K562 (cell line): ENCODE measurements at regions not wholly inside any gene's neighbourhood (a gene's known extent, or its start where the extent isn't known, plus 50 kb on each side); places are given as distances from the start of the nearest gene placed in this dataset.

Experiments
- ATAC-seq: fragments of 200-7000 bp; cut with Tn5 transposase; 3 replicates; pipeline ENCODE4 v1.9.1; 2020; ENCODE audit warnings: moderate library complexity
- BruUV-seq: library from RNA; stranded (reverse); fragments of 400-500 nt; replicated peaks from 2 replicates; lab custom pipeline; 2021; lab: Mats Ljungman, UMichigan
- CTCF ChIA-PET: fragments of 300-600 bp; formaldehyde crosslinking; extraction: SDS; loops from one replicate; lab custom pipeline; 2021; ENCODE audit warnings: low intra/inter-chr PET ratio; lab: Yijun Ruan, JAX
- POLR2A ChIA-PET: fragments of 300-600, 350-650 bp; sonication (Branson Sonifier 250); formaldehyde crosslinking; extraction: SDS; loops from one replicate; lab custom pipeline; 2021; ENCODE audit warnings: antibody characterized with exemption, inconsistent platforms; lab: Yijun Ruan, JAX
- DNase-seq, 4 experiments: peaks; one replicate each; pipeline versions ENCODE4 v3.0.0 to v3.0.0-alpha.2; 2011 to 2018; ENCODE audit warnings: low spot score in 3 of 4, mixed read lengths in 3 of 4; ENCODE audit errors: extremely low read depth in 1 of 4
- FAIRE-seq: peaks from 2 replicates; lab custom pipeline; 2011; peaks lifted over from hg19 to GRCh38; lab: Jason Lieb, UNC
- H2AFZ ChIP-seq: 2 replicates; pipeline ENCODE4 v1.6.0; 2011; ENCODE audit warnings: low read depth, low read length, control low read depth, inconsistent platforms
- H3K27ac ChIP-seq: fragments of 200-600 bp; 3 replicates; pipeline ENCODE4 v1.8.0; 2011; ENCODE audit warnings: low read depth, mild to moderate bottlenecking, control low read depth, inconsistent platforms, low read length, moderate library complexity, mixed read lengths; ENCODE audit errors: extremely low read depth
- H3K27me3 ChIP-seq, 2 experiments: fragments of 300-600 bp in 1 of 2; 2 replicates in 1 of 2; 3 replicates in 1 of 2; pipeline versions ENCODE4 v1.6.0 to v1.8.0; 2011; ENCODE audit warnings: inconsistent platforms in 2 of 2, low read length in 2 of 2, mild to moderate bottlenecking in 1 of 2, mixed read lengths in 1 of 2, moderate library complexity in 1 of 2; ENCODE audit not compliant: control insufficient read depth in 2 of 2, insufficient read depth in 2 of 2
- H3K36me3 ChIP-seq: fragments of 300-600 bp; 3 replicates; pipeline ENCODE4 v1.8.0; 2011; ENCODE audit warnings: mild to moderate bottlenecking, low read length, inconsistent platforms; ENCODE audit not compliant: control insufficient read depth, insufficient read depth
- H3K4me1 ChIP-seq, 2 experiments: fragments of 200-600 bp in 1 of 2; replicated peaks in 1 of 2; 2 replicates in 1 of 2; 3 replicates in 1 of 2; pipeline versions ENCODE4 v1.5.1 to v1.8.0; 2011; ENCODE audit warnings: inconsistent platforms in 2 of 2, low read length in 2 of 2, mild to moderate bottlenecking in 1 of 2, mixed read lengths in 1 of 2, moderate library complexity in 1 of 2; ENCODE audit not compliant: control insufficient read depth in 2 of 2, insufficient read depth in 2 of 2
- H3K4me2 ChIP-seq: 2 replicates; pipeline ENCODE4 v1.6.1; 2011; ENCODE audit warnings: low read length, control low read depth, inconsistent platforms, mixed read lengths; ENCODE audit not compliant: insufficient read depth
- H3K4me3 ChIP-seq: fragments of 200-600 bp; sonication (generic), shearing (Covaris generic); 2 replicates; pipeline ENCODE4 v1.5.1; 2016; ENCODE audit warnings: control low read depth, inconsistent platforms
- H3K79me2 ChIP-seq: fragments of 200-600 bp; 3 replicates; pipeline ENCODE4 v1.8.0; 2011; ENCODE audit warnings: low read length, inconsistent platforms; ENCODE audit not compliant: control insufficient read depth, insufficient read depth
- H3K9ac ChIP-seq, 2 experiments: 2 replicates each; pipeline versions ENCODE4 v1.6.0 to v1.6.1; 2011; ENCODE audit warnings: low read depth in 2 of 2, low read length in 2 of 2, control low read depth in 1 of 2, inconsistent platforms in 1 of 2, mild to moderate bottlenecking in 1 of 2, mixed read lengths in 1 of 2; ENCODE audit not compliant: insufficient read depth in 1 of 2
- H3K9me1 ChIP-seq: one replicate; pipeline ENCODE4 v1.6.0; 2011; ENCODE audit warnings: inconsistent platforms, mild to moderate bottlenecking, low read length, moderate library complexity; ENCODE audit not compliant: control insufficient read depth, insufficient read depth
- H3K9me3 ChIP-seq: replicated peaks from 2 replicates; pipeline ENCODE4 v1.5.1; 2011; ENCODE audit warnings: low read depth, low read length, inconsistent platforms; ENCODE audit not compliant: control insufficient read depth, insufficient read depth
- H4K20me1 ChIP-seq: replicated peaks from 2 replicates; pipeline ENCODE4 v1.6.1; 2011; ENCODE audit warnings: low read length, inconsistent platforms, mixed read lengths; ENCODE audit not compliant: control insufficient read depth, insufficient read depth
- ARID2 ChIP-seq: fragments of 450-650 bp; IDR thresholded peaks from 2 replicates; pipeline ENCODE4 v1.6.1; 2017; ENCODE audit warnings: antibody characterized with exemption, mild to moderate bottlenecking
- BMI1 ChIP-seq: fragments of 150-350 bp; IDR thresholded peaks from 2 replicates; pipeline ENCODE4 v1.6.1; 2014; ENCODE audit warnings: low read length
- CBX1 ChIP-seq: sonication (generic); IDR thresholded peaks from 2 replicates; pipeline ENCODE4 v1.6.1; 2016; ENCODE audit warnings: antibody characterized with exemption, low read depth, mild to moderate bottlenecking
- GABPB2 ChIP-seq: fragments of 250-450 bp; sonication (Bioruptor Pico); conservative IDR thresholded peaks from 2 replicates; pipeline ENCODE4 v1.5.1; 2021; ENCODE audit warnings: mild to moderate bottlenecking
- IRF1 ChIP-seq: sonication (generic); formaldehyde crosslinking; IDR thresholded peaks from 2 replicates; pipeline ENCODE4 v1.8.0; 2022; ENCODE audit warnings: missing genetic modification reagents, mild to moderate bottlenecking, borderline replicate concordance
- NFIX ChIP-seq: fragments of 250-450 bp; sonication (Bioruptor Pico); IDR thresholded peaks from 2 replicates; pipeline ENCODE4 v1.4.0; 2020; ENCODE audit warnings: low read depth, mild to moderate bottlenecking, moderate library complexity
- SMAD2 ChIP-seq: fragments of 150-350 bp; IDR thresholded peaks from 2 replicates; pipeline ENCODE4 v1.6.1; 2014; ENCODE audit warnings: low read depth, mild to moderate bottlenecking, low read length
- SMAD3 ChIP-seq: fragments of 450-650 bp; formaldehyde crosslinking; conservative IDR thresholded peaks from 2 replicates; pipeline ENCODE4 v1.4.0; 2020; ENCODE audit warnings: mild to moderate bottlenecking
- STAG1 ChIP-seq: sonication (generic); formaldehyde crosslinking; IDR thresholded peaks from 2 replicates; pipeline ENCODE4 v1.5.0; 2020; ENCODE audit warnings: missing genetic modification reagents, borderline replicate concordance
- SUPT5H ChIP-seq: fragments of 450-650 bp; IDR thresholded peaks from 2 replicates; pipeline ENCODE4 v1.6.1; 2016
- TCF3 ChIP-seq: sonication (generic); formaldehyde crosslinking; IDR thresholded peaks from 2 replicates; pipeline ENCODE4 v1.4.0; 2020; ENCODE audit warnings: mild to moderate bottlenecking, missing genetic modification reagents
- XRCC5 ChIP-seq: fragments of 200-400 bp; formaldehyde crosslinking; IDR thresholded peaks from 2 replicates; pipeline ENCODE4 v1.6.1; 2017; ENCODE audit warnings: low read depth, mild to moderate bottlenecking, low read length
- ZFP36 ChIP-seq: fragments of 150-350 bp; IDR thresholded peaks from 2 replicates; pipeline ENCODE4 v1.6.1; 2018; ENCODE audit warnings: low read length, low read depth; ENCODE audit not compliant: partially characterized antibody
- ZFP91 ChIP-seq: sonication (generic); formaldehyde crosslinking; IDR thresholded peaks from 2 replicates; pipeline ENCODE4 v1.8.0; 2022; ENCODE audit warnings: mild to moderate bottlenecking, missing genetic modification reagents
- ZNF12 ChIP-seq: sonication (generic); formaldehyde crosslinking; IDR thresholded peaks from 2 replicates; pipeline ENCODE4 v1.4.0; 2020; ENCODE audit warnings: mild to moderate bottlenecking, missing genetic modification reagents
- ZNF146 ChIP-seq: IDR thresholded peaks from one replicate; pipeline ENCODE4 v1.6.1; 2018; ENCODE audit warnings: missing compliant biosample characterization; ENCODE audit not compliant: unreplicated experiment
- ZNF785 ChIP-seq: fragments of 250-450 bp; sonication (Bioruptor Pico); IDR thresholded peaks from 2 replicates; pipeline ENCODE4 v1.4.0; 2020; ENCODE audit warnings: mild to moderate bottlenecking
- WGBS: fragments of 100-300 bp; shearing (Covaris generic); methylation state at CpG from one replicate; pipeline ENCODE4 v1.1.6; 2016; ENCODE audit warnings: low coverage, mixed read lengths; ENCODE audit not compliant: insufficient coverage; ENCODE audit errors: missing lambda C conversion rate; 5-methylcytosine and 5-hydroxymethylcytosine counted together
- in situ Hi-C: fragments of 300-500 bp; cut with MboI; formaldehyde crosslinking; loops from 4 replicates; pipeline ENCODE4 v1.15.0; 2018; ENCODE audit warnings: inconsistent platforms, mixed read lengths
- intact Hi-C: fragments of 100-400 bp; cut with micrococcal nuclease; formaldehyde crosslinking; loops from 2 replicates; pipeline ENCODE4 v1.14.2; 2022

DNA sequence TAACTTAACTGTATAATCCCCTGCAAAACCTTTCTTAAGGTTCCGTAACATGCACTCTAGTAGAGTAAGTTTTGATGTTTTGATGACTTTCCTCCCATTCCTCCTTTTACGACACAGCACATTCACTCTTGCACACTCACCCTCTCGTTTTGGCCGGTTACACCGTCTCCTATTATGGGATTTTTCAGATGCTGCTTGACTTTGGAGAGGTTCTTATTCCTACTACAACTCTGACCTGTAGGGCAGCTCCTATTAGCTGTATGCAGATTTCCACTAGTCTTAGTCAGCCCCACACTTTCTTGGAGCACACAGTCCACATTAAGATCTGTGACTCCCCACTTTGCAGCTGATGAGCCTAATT lies 223.7 kb upstream of the SYNCRIP start:
- Histone ChIP-seq H3K27ac (no peak overlapping the region), H2AFZ (peak overlapping the region; percentile 64; the same call in 1 of the 2 replicates), H3K4me1 (no peaks in the 10 kb centered on the region), H3K4me2 (peak overlapping the region; percentile 58), H3K9ac (no peak overlapping the region; a peak in 1 of 4 replicates), H3K9me1 (no peaks in the 10 kb centered on the region), H3K27me3 (0 out of 5 replicates have a peak, but pooled peaks cover 0 to 4% of the 10 kb centered on the region in 2 experiments), H3K4me3 (peak overlapping the region; percentile 0; the same call in 1 of the 2 replicates), H3K9me3 (no peaks in the 10 kb centered on the region), H3K36me3 (no peaks in the 10 kb centered on the region), H4K20me1 (no peaks in the 10 kb centered on the region), H3K79me2 (no peaks in the 10 kb centered on the region)
- POLR2A ChIA-PET, result interaction anchor here (0.6 kb wide), 1 partner anchor 523 kb away, joined by 3 read pairs; no protein-coding TSS in a partner anchor
- no TSS peak for BruUV-seq
- in situ Hi-C loops (no loop called here), intact Hi-C loops (no loop called here)
- ATAC-seq (peak; percentile 59), FAIRE-seq (no peak), DNase-seq (no peak)
- TF ChIP-seq XRCC5, result no peak
- no peak for TF ChIP-seq ZFP91 (CRISPR knock-in tag)
- no peak for TF ChIP-seq SUPT5H
- no peak for TF ChIP-seq ZNF785 (CRISPR knock-in tag)
- no peak for TF ChIP-seq SMAD3 (CRISPR knock-in tag)
- no peak for TF ChIP-seq ZNF12
- no peak for TF ChIP-seq IRF1 (CRISPR knock-in tag)
- TF ChIP-seq BMI1, result no peak
- no peak for TF ChIP-seq STAG1
- TF ChIP-seq ZNF146 (CRISPR knock-in tag), result no peak
- no peak for TF ChIP-seq ARID2
- no peak for TF ChIP-seq ZFP36
- TF ChIP-seq SMAD2, result no peak
- no peak for TF ChIP-seq GABPB2 (CRISPR knock-in tag)
- TF ChIP-seq NFIX (CRISPR knock-in tag), result no peak
- TF ChIP-seq CBX1, result no peak
- no peak for TF ChIP-seq TCF3
- CTCF ChIA-PET, result no interaction called here
- 1% methylated on average over 5 of the region's 5 CpGs for WGBS
